HG02970 (cell line): ENCODE measurements at regions not wholly inside any gene's neighbourhood (a gene's known extent, or its start where the extent isn't known, plus 50 kb on each side); places are given as distances from the start of the nearest gene placed in this dataset.
"Not testable (repeated sequence)": the region's sequence is repeated elsewhere in the genome, so short reads cannot be mapped to it uniquely, and the experiment has no call there.

Source experiments
- ATAC-seq: cut with Tn5 transposase; IDR thresholded peaks from one replicate; pipeline ENCODE4 v1.9.1; 2021; ENCODE audit warnings: mild to moderate bottlenecking, moderate library complexity, moderate number of reproducible peaks; ENCODE audit not compliant: unreplicated experiment, low FRiP score

DNA sequence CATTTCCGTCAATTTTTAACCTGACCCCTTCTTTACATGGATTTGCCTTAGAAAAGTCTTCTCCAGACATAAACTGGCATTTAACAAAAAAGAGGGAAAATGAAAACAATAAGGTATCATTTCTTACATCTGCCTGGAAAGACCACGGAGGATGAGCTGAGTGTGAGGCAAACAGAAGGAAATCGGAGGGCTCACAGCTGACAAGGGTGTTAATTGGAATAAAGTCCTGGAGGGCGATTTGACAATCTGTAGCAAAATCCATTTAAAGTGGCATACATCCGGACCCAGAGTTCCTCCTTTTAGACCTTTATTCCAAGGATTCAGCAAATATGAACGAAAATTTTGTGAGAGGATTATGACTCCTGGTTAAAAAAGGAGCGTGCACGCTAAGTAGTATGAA, 179.7 kb upstream of the COPS8 start:
- ATAC-seq = no peak

DNA sequence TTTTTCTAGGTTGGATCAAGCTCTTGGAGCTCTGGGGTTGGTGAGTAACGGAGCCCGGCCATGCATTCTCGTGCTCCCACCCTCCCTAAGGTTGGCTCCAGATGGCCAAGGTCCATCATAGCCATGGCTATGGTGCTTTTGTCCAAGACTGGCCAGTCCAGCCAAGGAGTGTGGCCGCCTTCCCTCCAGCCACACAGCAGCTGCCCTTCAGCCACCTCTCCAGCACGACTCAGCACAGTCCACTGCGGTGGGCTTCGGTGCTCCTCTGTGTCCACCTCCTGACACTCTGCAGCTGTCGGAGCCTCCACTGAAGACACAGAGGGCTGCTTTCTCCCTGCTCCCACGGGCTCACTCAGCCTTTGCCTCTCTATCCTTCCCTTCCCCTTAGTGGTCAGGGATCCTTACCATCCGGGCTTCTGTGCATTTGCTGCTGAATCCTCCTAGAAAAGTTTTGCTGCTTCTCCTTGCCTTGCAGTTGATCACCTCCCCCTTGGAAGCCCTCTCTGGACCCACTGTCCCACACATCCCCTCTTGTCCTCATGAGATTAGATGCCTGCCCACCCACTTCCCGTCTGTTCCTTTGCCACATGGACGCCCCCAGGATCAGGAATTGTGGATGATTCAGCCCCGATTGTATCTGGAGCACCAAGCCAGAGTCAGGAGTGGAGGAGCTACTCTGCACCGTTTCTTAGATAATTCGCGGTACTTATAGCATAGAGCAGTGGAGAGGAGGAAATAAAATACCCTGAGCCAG, 177.1 kb upstream of the COPS8 start:
- ATAC-seq = no peak

DNA sequence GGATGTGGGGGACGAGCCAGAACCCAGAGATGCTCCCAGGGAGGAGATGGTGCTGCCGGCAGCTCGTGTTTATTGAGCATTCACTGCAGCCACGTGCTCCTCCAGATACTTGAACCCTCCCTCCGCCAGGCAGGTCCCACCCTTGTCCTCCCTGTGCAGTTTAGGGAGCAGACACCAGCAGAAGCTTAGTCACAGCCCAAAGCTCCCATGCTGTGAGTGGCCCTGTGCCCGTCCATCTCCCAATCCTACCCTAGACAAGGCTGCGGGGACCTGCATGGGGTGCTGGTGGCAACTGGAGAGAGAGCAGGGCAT, 176.5 kb upstream of the COPS8 start:
- ATAC-seq = no peak

GRCh38 chr2:236909802-236910201, 175.9 kb upstream of the COPS8 start:
- no peak for ATAC-seq

DNA sequence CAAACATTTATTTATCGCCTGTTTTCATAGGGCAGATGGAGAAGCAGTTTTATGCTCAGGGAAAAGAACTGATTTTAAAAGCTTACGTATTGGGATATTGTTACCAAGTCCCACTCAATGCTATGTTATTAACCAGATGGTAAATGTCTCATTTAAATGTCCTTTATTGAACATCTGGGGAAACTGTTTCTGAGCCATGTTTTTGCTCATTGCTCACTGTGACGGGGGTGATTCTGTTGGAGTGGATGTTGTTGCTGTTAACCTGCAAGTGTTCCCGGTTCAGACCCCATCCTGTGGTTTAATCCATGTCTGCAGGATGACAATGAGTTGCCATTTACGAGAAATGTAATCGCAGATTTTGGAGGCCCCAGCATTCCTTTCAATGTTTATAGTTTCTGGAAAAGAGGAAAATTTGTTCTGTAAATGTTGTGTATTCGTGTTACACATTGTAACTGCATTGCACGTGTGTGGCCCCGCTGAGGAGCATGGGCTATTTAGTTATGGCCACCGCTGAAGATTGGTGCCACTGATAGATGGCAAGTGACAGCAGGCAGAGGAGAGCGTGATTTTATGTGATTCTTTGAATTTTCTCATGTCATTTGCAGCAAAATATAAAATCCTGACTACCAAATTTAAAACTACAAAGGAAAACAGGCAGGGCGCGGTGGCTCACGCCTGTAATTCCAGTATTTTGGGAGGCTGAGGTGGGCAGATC, 174.8 kb upstream of the COPS8 start:
- ATAC-seq = no peak

GRCh38 chr2:236912326-236913120, 173.2 kb upstream of the COPS8 start:
- no peak for ATAC-seq

GRCh38 chr2:236915186-236915585, 170.5 kb upstream of the COPS8 start:
- no peak for ATAC-seq

- no peak for ATAC-seq
These were observed 170.0 kb upstream of the COPS8 start for GRCh38 chr2:236915726-236916125.

- no peak for ATAC-seq
These were observed 169.5 kb upstream of the COPS8 start for GRCh38 chr2:236916181-236916580.

DNA sequence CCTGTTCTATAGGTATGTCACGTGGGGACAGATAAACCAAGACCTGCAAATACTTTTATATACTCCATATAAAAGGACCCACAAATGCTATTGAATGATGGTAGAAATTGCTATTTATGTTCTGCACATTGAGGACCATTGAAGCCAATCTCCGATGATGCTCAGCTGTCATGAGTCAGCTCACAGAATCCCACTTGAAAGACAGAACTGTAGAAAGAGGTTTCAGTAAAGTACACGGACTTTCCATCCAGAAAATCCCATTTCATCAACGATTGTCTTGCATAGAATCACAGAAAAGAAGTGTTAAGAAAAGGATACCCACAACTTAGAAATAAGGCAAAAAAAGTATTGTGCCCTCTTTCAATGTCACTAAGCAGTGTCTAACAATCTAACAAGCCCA, 169.0 kb upstream of the COPS8 start:
- no peak for ATAC-seq

DNA sequence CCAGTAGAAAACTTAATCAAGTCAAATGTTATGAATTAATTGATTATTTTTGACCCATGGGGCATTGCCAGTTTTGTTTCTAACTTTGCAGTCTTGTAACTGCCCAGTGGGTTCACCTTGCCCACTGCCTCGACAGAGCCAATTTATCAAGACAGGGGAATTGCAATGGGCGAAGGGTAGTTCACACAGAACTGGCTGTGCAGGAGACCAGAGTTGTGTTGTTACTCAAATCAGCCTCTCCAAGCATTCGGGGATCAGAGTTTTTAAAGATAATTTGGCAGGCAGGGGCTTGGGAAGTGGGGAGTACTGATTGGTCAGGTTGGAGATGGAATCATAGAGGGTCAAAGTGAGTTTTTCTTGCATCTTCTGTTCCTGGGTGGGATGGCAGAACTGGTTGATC, 168.5 kb upstream of the COPS8 start:
- ATAC-seq = no peak

- no peak for ATAC-seq
These were observed 167.1 kb upstream of the COPS8 start for GRCh38 chr2:236918545-236918944.

- ATAC-seq = no peak
These were observed 166.5 kb upstream of the COPS8 start for GRCh38 chr2:236919209-236919608.

DNA sequence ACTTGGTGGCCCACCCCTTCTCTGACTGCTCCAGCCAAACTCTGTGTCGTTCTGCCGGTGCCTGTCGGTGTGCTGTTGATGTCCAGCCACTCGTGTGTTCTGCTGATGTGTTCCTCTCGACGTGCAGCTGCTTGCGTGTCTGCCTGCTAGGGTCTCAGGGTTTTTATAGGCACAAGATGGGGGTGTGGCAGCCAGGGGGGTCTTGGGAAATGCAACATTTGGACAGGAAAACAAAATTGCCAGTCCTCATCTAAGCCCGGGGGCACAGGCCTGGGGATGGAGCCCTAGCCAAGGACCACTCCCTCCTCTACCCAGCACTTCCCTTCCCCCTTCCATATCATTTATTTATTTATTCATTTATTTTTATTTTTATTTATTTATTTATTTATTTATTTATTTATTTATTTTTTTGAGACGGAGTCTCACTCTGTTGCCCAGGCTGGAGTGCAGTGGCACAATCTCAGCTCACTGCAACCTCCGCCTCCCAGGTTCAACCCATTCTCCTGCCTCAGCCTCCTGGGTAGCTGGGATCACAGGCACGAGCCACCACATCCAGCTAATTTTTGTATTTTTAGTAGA, 165.8 kb upstream of the COPS8 start:
- ATAC-seq = not testable (repeated sequence)

GRCh38 chr2:236922061-236922460, 163.6 kb upstream of the COPS8 start:
- ATAC-seq = no peak

DNA sequence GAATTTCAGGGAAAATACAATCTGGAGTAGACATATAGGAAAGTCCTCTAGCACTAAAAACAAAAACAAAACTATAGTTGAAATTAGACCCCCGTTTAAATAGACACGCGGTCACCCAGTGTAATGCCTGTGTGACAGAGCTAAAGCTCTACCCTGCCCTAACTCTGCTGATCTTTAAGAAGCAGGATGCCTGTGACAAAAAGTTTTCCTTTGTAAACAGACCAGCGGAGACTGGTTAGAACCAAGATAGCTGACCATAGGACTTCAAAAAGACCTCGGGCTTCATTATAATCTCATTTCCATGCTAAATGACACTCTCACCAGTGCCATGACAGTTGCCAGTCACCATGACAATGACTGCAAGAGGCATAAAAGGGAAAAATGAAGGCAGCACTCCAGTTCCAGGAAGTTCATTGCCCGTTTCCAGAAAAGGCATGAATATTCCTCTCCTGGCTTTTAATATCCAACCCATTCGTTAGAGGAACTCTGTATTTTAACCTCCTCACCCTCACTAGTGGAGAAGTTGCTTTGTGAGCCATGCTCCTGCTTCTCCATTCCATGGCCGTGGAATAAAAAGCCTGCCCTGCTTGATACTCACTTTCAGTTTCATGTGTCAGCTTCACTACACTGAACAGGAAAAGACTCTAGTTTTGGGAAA, 157.2 kb upstream of the COPS8 start:
- ATAC-seq = no peak

- ATAC-seq = no peak
These were observed 152.8 kb upstream of the COPS8 start for GRCh38 chr2:236932831-236933361.

- no peak for ATAC-seq
These were observed 151.5 kb upstream of the COPS8 start for GRCh38 chr2:236934166-236934565.

DNA sequence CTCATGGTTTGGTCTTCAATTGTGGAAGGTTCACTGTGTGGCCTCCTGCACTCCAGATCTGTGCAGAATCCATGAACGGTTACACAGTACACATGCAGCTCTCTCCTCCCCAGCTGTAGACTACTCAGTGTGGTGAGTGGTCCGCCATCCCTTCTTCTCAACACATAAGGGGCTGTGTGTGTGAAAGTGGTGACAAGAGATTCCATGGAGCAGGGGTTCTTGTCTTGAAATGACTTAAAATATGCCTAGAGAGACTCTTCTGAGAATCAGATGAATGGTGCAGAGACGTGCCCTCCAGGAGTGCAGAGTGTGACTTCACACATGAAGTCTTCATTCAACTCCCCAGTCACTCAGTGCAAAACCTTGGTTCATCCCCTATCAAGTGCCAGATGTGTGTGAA, 151.0 kb upstream of the COPS8 start:
- no peak for ATAC-seq

DNA sequence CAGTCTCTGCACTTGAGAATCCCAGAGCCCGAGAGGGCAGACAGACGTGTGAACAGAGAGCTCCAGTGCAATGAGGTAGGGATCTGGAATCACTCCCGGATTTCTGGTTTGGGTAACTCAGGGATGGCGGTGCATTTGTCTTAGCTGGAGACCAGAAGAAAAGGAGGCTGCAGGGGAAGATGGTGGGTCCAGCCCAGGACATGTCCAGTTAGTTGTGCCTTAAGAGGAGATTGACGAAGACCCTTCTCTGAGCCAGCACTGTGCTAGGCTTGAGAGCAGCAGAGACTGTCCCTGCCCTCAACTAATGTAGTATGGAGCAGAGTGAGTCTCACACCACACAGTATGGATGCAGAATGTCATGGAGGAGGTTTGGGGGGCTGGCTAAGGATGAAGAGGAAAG, 150.6 kb upstream of the COPS8 start:
- no peak for ATAC-seq
